SIG-M5 (cell line): ENCODE measurements at regions not wholly inside any gene's neighbourhood (a gene's known extent, or its start where the extent isn't known, plus 50 kb on each side); places are given as distances from the start of the nearest gene placed in this dataset.

Source experiments
- DNase-seq: peaks from one replicate; lab custom pipeline; 2025; lab: John Stamatoyannopoulos, UW

DNA sequence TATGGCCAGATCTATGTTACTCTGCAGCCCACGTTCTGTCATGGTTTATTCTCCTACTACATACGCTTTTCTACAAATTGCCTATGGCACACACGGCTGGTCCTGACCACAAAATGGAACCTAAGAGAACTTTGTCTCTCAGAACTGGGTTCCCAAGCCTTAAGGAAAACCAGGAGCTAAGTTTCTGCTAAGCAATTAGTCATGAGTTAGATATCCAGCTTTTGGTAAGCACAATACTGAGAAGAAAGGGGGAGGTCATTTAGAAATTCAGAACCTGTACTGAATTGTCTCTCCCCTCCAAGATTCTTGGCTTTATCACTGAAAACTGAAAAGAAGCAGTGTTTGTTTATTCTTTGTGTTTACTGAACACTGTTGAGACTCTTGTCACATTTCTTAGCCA is 283.5 kb upstream of the TANK start:
- DNase-seq = no peak

DNA sequence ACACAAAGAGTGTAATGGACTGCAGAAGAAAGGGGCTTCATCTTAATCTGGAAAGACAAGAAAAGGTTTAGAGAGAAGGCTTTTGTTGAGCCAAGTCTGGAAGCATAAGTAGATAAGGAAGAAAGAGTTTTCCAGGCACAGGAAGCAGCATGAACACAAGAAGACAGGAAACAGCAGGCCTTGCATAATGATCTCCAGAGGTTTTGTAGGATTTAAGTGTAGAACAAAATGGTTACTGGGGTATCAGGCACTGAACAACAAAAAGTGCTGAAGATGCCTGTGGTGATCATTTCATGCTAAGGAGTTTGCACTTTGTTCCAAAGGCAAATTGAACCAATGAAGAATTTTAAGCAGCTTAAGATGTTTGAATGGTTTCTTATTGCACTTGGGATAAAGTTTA is 281.6 kb upstream of the TANK start:
- DNase-seq = no peak

DNA sequence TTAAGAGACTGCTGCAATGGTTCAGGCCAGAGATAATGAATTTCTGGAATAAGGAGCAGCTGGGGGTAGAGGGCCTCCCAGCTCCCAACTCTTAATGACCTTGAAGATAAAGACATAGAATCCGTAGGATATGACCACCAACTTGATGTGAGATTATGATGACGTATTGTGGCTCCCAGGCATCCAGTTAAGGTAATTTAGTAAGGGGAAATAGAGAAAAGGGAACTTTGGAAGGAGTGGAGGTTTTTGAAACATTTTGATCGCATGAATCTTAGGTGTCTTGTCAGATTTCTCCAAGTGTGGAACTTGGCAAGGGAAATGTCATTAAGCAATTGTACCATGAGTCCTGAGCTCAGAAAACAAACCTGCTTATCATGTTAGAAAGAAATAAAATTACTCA is 277.3 kb upstream of the TANK start:
- DNase-seq = no peak

DNA sequence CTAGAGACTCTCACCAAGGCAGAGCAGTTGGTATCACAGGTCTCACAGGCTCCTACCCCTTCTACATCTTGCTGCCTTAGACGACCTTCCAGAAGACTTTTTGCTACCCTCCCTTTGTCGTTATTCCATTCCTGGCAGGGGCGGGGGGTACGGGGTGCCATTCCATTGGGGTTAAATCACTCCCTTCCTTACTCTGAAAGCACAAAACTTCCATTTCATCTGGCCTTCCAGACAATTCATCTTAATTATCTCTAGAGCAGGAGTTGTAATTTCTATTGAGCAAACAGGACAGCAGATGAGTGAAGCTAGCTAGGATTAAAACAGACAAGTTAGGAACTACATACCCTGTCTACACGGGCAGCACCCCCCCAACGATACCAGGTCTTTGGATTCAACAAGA is 276.2 kb upstream of the TANK start:
- DNase-seq = no peak

DNA sequence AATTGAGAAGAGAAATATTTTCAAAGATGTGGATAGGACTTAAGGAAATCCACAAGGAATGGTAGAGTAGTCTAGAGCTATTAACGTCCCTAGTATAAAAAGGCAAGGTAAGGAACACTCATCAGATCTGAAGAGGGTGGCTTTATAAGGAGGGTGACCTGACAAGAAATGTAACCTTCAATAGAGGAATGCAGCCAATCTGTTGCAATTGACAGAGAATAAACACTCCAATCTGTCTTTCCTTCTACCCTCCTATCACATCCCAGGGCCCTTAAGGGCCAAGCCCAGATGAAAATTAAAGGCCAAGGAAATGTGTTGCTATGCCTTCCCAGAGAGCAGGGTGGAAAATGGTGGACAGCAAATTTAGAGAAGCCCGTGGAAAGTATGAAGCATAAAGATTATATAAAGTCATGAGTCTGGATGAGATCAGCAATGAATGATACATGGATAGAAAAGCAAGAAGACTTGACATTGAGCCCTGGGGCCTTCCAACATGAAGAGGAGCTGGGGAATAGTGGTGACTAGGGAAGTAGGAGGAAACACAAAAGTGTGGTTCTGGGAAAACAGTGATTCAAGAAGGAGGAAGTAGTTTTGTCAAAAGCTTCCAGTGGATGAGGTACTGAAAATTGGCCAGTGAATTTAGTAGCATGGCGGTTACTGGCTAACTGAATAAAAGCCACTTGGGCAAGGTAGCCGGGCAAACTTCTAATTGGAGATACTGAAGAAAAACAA is 270.6 kb upstream of the TANK start:
- DNase-seq = no peak

DNA sequence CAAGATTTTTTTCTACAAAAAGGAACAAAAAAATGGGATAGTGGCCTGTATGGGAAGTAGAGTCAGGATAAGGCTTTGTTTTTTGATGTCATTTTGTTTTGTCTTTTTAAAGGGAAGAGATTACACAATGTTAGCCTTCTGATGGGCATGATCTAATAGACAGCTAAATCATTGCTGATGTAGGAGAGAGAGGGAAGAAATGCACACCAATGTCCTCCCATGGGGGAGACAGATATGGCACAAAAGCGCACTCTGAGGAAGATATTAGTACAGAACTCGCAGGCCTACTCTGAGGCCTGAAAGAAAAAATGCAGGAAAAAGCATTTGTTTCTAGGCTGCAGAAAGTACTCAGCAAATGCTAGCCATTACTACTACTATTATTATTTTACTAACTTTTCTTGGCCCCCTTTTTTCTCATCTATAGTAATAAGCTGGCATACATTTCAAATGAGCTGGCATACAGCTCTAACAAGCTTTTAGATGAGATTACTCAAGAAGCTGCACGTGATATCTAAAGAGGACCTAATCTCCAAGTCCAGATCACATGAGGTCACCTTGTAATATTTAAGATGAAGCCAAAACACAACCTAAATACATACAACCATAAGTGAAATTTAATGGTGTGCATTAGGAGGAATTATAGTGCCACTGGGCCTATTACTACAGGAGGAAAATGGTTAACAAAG is 269.4 kb upstream of the TANK start:
- no peak for DNase-seq

DNA sequence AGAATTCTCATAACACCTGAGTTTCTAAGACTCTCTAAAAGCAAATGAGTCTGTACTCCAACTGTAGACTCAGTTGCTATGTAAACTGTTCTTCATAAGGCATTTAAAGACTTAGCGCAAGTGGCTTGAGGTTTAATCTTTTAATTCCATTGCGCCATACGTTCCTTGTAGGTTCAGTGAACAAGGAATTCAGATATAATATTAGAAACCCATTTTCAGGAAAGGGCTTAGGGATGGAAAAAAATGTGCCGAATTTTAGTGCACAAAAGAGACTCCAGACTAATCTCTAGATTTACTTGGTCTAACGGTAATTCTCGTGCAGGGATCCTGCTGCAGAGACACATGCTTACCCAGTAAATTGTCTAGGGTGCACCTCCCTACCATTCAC is 268.9 kb upstream of the TANK start:
- DNase-seq = no peak

DNA sequence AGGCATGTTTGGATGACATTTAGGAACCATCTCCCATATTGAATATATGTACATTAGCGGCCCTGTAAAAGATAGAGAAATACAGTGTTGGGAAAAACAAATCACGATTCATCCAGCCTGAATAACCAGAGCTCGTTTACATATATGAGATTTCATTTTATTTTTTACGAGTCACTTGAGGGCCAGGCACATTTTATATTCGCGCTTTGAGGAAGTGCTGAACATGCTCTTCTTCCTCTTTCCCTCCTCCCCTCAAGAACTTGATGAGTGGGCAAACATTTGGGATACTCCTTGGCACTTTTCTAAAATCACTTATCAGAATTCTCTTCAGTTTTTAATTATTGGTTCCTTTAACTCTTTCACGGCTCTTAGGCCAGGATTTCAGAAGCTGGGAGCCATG is 268.0 kb upstream of the TANK start:
- DNase-seq = no peak

DNA sequence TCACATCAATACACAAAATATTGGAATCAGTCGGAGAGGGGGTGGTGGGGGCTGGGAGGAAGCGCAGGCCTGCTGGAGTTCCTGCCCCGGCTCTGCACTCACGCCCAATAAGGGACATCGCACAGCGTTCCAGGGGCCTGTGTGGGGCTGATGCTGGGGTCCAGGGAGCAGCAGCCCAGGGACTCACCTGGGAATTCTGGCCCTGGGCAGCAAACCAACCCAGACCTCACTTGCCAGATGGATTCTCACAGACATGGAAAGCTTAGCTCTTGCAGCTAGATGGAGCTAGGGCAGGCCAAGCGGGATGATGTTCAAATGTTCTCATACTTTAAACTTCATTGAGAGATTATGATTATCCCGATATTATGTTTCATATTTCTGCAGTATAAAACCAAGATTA is 266.6 kb upstream of the TANK start:
- DNase-seq = no peak

DNA sequence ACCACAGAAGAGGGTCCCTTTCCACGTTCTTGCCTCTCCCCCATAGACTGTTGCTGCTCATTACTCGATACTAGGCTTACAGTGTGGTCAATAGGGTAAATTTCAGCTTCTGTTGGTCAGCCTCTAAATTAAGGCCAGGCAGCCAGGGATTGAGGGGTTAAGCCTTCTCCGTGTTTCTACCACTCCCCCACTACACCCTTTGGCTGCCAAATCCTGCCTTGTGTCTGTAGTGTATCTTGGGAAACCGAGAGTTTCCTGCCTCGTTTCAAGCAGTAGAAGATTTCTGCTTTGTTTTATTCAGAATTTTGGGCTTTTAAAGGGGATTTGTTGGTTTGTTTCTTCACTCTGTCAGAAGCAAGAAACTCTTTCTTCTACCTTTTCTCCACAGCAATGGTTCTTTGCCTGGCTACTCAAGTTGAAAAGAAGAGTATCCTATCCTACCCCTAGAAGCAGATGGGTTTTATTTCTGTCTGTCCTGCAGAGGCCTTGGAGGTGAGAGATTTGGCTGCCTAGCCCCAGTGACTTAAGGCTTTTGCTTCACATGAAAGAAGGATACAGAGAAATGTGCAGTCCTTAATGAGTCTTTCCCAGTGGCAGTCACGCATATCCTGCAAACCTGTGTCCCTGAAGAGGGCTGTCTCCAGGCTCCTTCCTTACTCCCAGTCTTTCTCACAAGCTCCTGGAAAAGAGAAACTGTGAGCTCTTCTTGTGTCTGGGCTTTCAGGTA is 261.5 kb upstream of the TANK start:
- no peak for DNase-seq

DNA sequence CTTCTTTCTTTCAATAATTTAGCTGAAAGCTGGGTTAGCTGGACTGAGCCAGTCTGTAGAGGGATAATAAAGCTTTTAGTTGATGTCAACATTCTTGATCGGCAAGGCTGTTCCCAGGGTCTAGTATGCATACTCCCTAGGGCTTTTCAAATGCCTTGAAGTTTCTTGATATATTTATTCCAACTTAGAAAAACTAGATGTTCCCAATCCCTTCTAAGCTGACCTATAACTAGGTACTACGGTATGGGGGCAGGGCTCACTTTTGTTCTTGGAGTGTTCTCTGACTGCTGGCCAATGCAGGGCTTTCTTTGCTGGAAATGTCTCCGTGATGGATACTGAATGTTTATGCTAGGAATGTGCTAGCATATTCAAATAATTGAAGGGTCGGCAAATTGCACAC is 258.6 kb upstream of the TANK start:
- no peak for DNase-seq

DNA sequence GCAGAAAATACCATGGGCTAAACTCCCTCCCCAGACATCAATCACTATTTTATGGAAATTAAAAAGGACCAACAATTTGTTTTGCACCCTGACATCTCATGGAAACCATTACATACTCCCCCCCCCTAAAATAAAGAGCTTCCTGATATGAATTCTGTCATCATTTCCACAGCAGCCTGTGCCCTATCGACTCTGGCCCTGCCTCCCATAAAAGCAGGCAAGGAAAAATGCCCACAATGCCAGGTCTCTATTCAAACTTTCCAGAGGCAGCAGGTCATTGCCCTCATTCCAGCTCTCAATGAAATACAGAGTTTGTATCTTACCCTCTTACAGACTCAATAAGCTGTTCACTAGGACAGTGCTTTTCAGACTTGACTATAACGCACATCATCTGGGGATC is 254.4 kb upstream of the TANK start:
- no peak for DNase-seq

DNA sequence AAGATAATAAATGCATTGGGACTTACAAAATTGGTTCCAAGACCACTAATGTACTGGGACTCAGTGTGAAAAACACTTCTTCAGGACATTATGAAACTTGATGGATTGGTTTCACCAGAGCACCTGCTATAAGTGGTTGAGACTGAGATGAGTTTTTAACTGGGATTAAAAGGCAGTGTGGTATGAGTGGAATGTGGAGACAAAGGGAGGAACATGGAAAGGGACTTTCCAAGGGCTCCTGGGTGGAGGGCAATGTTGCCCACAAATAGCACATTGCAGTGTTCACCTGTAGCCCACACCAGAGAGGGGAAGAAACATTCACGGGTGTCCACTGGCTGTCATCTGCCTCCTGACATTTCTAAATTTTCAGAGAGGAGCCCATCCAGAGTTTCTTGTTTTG is 253.3 kb upstream of the TANK start:
- DNase-seq = no peak

DNA sequence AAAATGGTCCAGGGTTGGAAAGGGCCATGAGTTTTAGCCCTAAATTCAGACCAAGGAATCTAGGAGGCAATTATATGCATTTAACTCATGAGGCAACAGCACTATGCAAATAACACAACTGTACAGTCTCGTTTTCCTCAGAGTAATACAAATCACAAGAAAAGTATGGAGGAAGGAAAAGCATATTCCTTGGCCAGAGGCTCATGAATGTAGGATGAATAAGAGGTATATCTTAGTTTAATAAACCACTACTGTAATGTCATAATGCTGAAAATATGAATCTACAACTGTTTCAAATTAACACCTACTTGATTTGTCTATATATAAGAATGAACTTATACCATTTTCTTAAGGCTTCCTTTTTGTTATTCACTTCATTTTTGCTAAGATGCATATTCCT is 252.5 kb upstream of the TANK start:
- no peak for DNase-seq

DNA sequence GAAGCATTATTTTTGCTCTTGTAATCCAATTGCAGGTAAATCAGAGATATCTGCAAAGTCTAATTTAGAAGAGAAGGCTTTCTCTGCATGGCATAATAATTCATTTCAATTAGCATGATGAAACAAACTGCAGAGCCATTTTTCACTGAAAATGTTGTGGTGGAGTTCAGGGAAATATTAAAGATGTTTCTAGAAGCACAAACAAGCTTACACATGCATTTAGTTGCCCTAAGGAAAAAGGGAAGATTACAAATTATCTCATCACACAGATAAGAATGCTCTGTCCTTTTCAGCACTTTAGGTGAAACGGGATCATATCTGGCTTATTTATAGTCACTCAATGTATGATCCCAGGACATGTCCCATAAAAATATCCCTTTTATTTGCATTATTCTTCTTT is 252.1 kb upstream of the TANK start:
- DNase-seq = no peak

DNA sequence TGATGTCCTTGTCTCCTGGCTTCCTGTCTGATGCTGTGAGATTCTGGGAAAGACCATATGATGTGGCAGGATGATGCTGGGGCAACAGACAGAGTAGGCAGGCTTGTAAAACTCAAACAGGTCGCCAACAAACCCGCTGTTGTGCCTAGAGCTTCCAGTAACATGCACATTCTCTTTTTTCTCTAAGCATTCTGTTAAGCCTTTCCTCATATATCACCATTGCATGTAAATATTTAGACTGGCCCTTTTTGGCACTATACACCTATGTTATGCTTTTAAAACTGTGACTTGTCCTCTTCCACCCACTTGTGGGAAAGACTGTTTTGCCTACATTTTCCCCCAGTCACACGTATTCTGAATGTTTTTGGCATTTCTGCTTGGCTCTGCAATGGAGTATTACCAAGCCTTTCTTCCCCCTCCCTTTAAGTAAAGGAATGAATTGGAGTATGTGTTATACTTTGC is 250.4 kb upstream of the TANK start:
- DNase-seq = no peak

DNA sequence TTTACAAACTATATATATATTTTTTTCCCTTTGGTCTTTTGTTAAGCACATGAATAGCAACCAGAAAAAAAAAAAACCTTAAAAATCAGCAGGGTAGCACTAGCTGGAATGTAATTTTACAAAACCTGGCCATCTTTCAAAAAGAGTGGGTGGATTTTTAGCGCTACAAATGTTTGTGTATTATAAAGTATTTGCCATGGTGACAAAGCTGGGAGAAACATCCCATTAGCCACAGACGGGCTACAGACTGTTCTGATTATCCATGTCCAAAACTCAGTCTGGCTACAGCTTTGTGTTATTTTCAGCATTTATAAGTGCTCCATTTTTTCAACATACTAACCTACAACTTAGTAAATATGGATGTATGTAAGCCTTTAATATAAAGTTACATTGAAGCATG is 249.5 kb upstream of the TANK start:
- DNase-seq = no peak

DNA sequence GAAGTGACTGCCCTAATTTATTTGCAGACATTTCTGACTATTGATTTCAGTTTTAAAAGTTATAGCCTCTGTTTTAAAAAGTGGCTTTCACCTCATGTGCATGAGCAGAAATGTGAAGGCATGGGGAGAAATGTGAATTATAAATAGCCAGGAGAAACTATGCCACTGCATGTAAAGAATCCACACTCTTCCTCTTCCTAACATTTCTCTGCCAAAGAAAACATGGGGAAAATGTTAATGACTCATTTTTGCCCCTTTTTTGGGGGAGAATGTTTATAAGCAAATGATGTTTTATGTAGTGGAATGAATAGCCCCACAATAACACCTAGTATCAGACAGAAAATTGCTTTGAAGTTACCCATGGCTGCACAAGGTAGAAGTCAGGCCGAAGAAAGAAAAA is 249.0 kb upstream of the TANK start:
- no peak for DNase-seq

DNA sequence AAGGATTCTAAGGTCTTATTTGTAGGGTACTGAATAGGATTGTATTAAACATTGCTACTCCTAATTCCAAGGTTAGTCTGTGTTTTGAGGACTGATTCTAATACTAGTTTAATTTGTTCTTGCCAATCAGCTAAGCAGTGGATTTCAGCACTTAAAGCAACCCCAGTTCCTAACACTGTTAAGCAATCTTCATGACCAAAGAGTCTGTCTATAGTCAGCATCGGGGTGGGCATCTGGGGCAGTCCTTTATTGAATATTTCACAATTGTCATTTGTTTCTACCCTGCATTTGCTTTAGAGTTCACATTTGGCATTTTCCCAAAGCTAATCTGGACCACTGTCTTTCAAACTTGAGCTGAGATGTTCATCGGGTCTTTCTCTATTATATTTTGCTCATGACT is 248.0 kb upstream of the TANK start:
- no peak for DNase-seq

DNA sequence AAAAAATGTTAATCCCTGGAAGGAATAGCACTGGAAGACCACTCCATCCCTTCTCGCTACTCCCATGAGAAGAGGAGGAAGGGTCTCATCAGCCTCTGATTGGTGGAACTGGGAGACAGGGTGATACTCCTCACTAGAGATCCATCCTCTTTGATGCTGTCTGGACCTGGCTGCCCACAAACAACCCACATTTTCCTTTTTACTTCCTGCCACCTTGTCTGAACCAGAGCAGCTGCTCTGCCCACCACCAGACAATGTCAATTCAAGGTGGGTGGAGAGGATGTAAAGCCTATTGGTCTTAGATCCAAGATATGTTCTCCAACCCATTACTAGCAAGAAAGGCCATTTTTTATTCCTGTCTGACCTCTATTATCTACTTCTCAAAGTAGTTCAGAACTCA is 246.9 kb upstream of the TANK start:
- no peak for DNase-seq

DNA sequence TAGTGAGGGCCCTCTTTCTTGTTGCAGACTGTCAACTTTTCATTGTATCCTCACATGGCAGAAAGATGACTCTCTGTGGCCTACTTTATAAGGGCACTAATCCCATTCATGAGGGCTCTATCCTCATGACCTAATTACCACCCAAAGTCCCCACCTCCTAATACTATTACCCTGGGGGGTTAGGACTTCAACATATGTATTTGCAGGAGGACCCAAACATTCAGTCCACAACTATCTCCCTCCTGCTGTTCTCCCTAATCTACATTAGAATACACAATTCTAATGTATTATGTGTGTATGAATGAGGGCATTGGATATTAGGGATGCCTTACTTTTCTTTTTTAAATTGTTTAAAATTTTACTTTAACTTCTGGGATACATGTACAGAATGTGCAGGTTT is 246.0 kb upstream of the TANK start:
- no peak for DNase-seq

DNA sequence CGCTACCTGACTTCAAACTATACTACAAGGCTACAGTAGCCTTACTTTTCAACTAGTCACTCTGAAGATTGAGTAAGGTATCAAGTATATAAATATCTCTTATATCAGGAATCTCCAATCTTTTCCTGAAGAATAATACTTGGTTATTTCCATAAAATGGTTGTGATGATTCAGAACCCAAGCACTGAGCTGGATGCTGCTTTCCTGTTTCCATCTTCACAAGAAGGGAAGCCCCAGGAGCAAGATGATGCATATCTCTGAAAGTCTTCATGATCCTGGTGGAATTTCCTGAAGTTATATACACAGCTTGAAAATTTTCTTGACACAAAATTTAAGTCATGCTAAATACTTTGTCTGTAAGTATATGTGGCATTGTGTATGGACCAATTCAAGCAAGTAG is 243.9 kb upstream of the TANK start:
- no peak for DNase-seq

DNA sequence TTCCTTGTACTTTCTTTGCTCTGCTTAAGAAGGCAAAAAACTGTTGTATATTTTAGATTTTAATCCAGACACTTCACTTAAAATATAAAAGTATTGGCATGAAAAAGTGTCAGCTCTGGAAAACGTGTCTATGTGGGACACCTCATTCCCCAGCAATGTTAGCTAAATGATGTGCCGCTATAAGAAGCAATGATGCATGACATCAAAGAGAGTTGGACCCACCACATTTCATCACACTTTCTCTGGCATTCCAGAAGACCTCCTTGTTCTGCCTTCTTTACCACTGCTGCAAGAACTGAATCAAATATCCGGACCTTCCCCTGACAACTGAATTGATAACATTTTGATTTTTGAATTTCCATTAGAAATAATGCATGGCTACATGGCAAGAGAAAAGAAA is 242.4 kb upstream of the TANK start:
- DNase-seq = no peak
